GM12878 (cell line): ENCODE measurements at regions not wholly inside any gene's neighbourhood (a gene's known extent, or its start where the extent isn't known, plus 50 kb on each side); places are given as distances from the start of the nearest gene placed in this dataset.

Experiments used
- ATAC-seq: fragments of 200-7000 bp; cut with Tn5 transposase; 3 replicates; pipeline ENCODE4 v1.9.1; 2020; ENCODE audit warnings: mild to moderate bottlenecking, moderate library complexity
- BruUV-seq: library from RNA; stranded (reverse); fragments of 400-500 nt; replicated peaks from 2 replicates; lab custom pipeline; 2021; lab: Mats Ljungman, UMichigan
- CTCF ChIA-PET: fragments of 300-600 bp; sonication (Branson Sonifier 250); formaldehyde crosslinking; extraction: SDS; loops from one replicate; lab custom pipeline; 2021; ENCODE audit warnings: inconsistent platforms; lab: Yijun Ruan, JAX
- POLR2A ChIA-PET: fragments of 350-600 bp; formaldehyde crosslinking; extraction: SDS; loops from one replicate; lab custom pipeline; 2021; ENCODE audit warnings: inconsistent platforms; lab: Charles Lee
- RAD21 ChIA-PET: fragments of 300-600 bp; sonication (Branson Sonifier 250); formaldehyde crosslinking; loops from one replicate; lab custom pipeline; 2023; ENCODE audit warnings: antibody characterized with exemption; ENCODE audit not compliant: unreplicated experiment; lab: Charles Lee
- SMC1A ChIA-PET: fragments of 300-600 bp; sonication (Branson Sonifier 250); formaldehyde crosslinking; loops from one replicate; lab custom pipeline; 2023; ENCODE audit not compliant: unreplicated experiment, uncharacterized antibody; lab: Charles Lee
- DNase-seq: peaks from one replicate; pipeline ENCODE4 v3.0.0-alpha.2; 2011; ENCODE audit warnings: low read depth, low spot score
- FAIRE-seq: peaks from 3 replicates; lab custom pipeline; 2011; peaks lifted over from hg19 to GRCh38; lab: Jason Lieb, UNC
- H2AFZ ChIP-seq: 2 replicates; pipeline ENCODE4 v1.6.0; 2011; ENCODE audit warnings: low read depth, low read length, control low read depth; ENCODE audit not compliant: control insufficient read depth
- H3K27ac ChIP-seq: 2 replicates; pipeline ENCODE4 v1.5.1; 2011; ENCODE audit warnings: control low read depth; ENCODE audit not compliant: control insufficient read depth, insufficient read depth
- H3K27me3 ChIP-seq, 2 experiments: replicated peaks in 1 of 2; 2 replicates each; pipeline versions ENCODE4 v1.6.0 to v1.6.1; 2011; ENCODE audit warnings: low read length in 1 of 2; ENCODE audit not compliant: control insufficient read depth in 2 of 2, insufficient read depth in 2 of 2
- H3K36me3 ChIP-seq, 2 experiments: 2 replicates each; pipeline ENCODE4 v1.5.1; 2011; ENCODE audit warnings: low read length in 1 of 2; ENCODE audit not compliant: control insufficient read depth in 2 of 2, insufficient read depth in 2 of 2
- H3K4me1 ChIP-seq: 2 replicates; pipeline ENCODE4 v1.6.1; 2011; ENCODE audit warnings: mild to moderate bottlenecking, low read length, moderate library complexity, mixed read lengths; ENCODE audit not compliant: control insufficient read depth, insufficient read depth
- H3K4me2 ChIP-seq: 2 replicates; pipeline ENCODE4 v1.6.0; 2011; ENCODE audit warnings: control low read depth; ENCODE audit not compliant: control insufficient read depth, insufficient read depth
- H3K4me3 ChIP-seq: fragments of 200-600 bp; sonication (generic); 2 replicates; pipeline ENCODE4 v1.5.1; 2016
- H3K79me2 ChIP-seq: 2 replicates; pipeline ENCODE4 v1.6.0; 2011; ENCODE audit warnings: low read length; ENCODE audit not compliant: control insufficient read depth, insufficient read depth
- H3K9ac ChIP-seq: 2 replicates; pipeline ENCODE4 v1.8.0; 2011; ENCODE audit warnings: low read length, control low read depth, mixed read lengths; ENCODE audit not compliant: control insufficient read depth, insufficient read depth
- H3K9me3 ChIP-seq: replicated peaks from 3 replicates; pipeline ENCODE4 v1.5.1; 2011; ENCODE audit warnings: mild to moderate bottlenecking, low read length; ENCODE audit not compliant: control insufficient read depth, insufficient read depth
- H4K20me1 ChIP-seq: 2 replicates; pipeline ENCODE4 v1.6.0; 2011; ENCODE audit not compliant: control insufficient read depth, insufficient read depth
- ATF7 ChIP-seq: fragments of 450-650 bp; IDR thresholded peaks from 2 replicates; pipeline ENCODE4 v1.6.1; 2016; ENCODE audit warnings: low read depth, mild to moderate bottlenecking
- ETV6 ChIP-seq, 2 experiments: fragments of 450-650 bp in 1 of 2; IDR thresholded peaks in 1 of 2; conservative IDR thresholded peaks in 1 of 2; 2 replicates each; pipeline ENCODE4 v1.6.1; 2014; ENCODE audit warnings: antibody characterized with exemption in 1 of 2, borderline replicate concordance in 1 of 2, low read depth in 1 of 2, mild to moderate bottlenecking in 1 of 2, moderate library complexity in 1 of 2
- HDAC2 ChIP-seq: fragments of 200-600 bp; sonication (generic); IDR thresholded peaks from 2 replicates; pipeline ENCODE4 v1.6.1; 2017
- IKZF2 ChIP-seq, 2 experiments: fragments of 450-650 bp; IDR thresholded peaks; 2 replicates each; pipeline ENCODE4 v1.6.1; 2017; ENCODE audit warnings: mild to moderate bottlenecking in 2 of 2, moderate library complexity in 2 of 2
- LARP7 ChIP-seq: fragments of 450-650 bp; IDR thresholded peaks from 2 replicates; pipeline ENCODE4 v1.6.1; 2017; ENCODE audit warnings: mild to moderate bottlenecking
- MYB ChIP-seq: fragments of 150-350 bp; IDR thresholded peaks from 2 replicates; pipeline ENCODE4 v1.6.1; 2014; ENCODE audit warnings: mild to moderate bottlenecking, low read depth, low read length, borderline replicate concordance
- MYC ChIP-seq: IDR thresholded peaks from 2 replicates; pipeline ENCODE4 v1.6.1; 2011; ENCODE audit warnings: mild to moderate bottlenecking, low read length, moderate library complexity, inconsistent platforms; ENCODE audit not compliant: insufficient read depth, insufficient replicate concordance, insufficient read length, severe bottlenecking
- NFIC ChIP-seq: IDR thresholded peaks from 2 replicates; pipeline ENCODE4 v1.6.1; 2012; ENCODE audit warnings: low read depth, mild to moderate bottlenecking, inconsistent platforms, low read length, moderate library complexity
- NR2C2 ChIP-seq: IDR thresholded peaks from 2 replicates; pipeline ENCODE4 v1.6.1; 2011; ENCODE audit warnings: borderline replicate concordance, low read depth; ENCODE audit not compliant: control insufficient read depth, insufficient read length
- SMAD1 ChIP-seq: fragments of 450-650 bp; IDR thresholded peaks from 2 replicates; pipeline ENCODE4 v1.6.1; 2018; ENCODE audit warnings: mild to moderate bottlenecking, low read depth; ENCODE audit not compliant: partially characterized antibody
- SRF ChIP-seq, 2 experiments: IDR thresholded peaks; 2 replicates each; pipeline ENCODE4 v1.6.1; 2011; ENCODE audit warnings: low read depth in 2 of 2, low read length in 2 of 2, mild to moderate bottlenecking in 1 of 2, moderate library complexity in 1 of 2
- STAT3 ChIP-seq: IDR thresholded peaks from 2 replicates; pipeline ENCODE4 v1.6.1; 2011; ENCODE audit warnings: low read depth, low read length, improper control_type of control experiment
- YY1 ChIP-seq: IDR thresholded peaks from 2 replicates; pipeline ENCODE4 v1.6.1; 2011; ENCODE audit warnings: low read depth, mild to moderate bottlenecking, low read length
- ZBTB4 ChIP-seq: fragments of 450-650 bp; formaldehyde crosslinking; IDR thresholded peaks from 2 replicates; pipeline ENCODE4 v1.4.0; 2022; ENCODE audit warnings: mild to moderate bottlenecking, moderate library complexity
- ZNF24 ChIP-seq: fragments of 450-650 bp; IDR thresholded peaks from 2 replicates; pipeline ENCODE4 v1.6.1; 2017; ENCODE audit warnings: antibody characterized with exemption, mild to moderate bottlenecking
- WGBS: methylation state at CpG from one replicate; pipeline ENCODE4 v1.1.6; 2016; ENCODE audit warnings: low lambda C conversion rate; ENCODE audit not compliant: insufficient replicate concordance, insufficient coverage; ENCODE audit errors: missing lambda C conversion rate; 5-methylcytosine and 5-hydroxymethylcytosine counted together
- in situ Hi-C: fragments of 300-500 bp; cut with MboI; formaldehyde crosslinking; loops from 9 replicates; pipeline ENCODE4 v1.14.3; 2018; ENCODE audit warnings: mixed read lengths
- intact Hi-C: fragments of 100-400 bp; cut with micrococcal nuclease; formaldehyde crosslinking; loops from one replicate; pipeline ENCODE4 v1.14.2; 2022; ENCODE audit not compliant: unreplicated experiment
- TF ChIP-seq, protein P1 (sequence below): fragments of 450-650 bp; formaldehyde crosslinking; IDR thresholded peaks from 2 replicates; pipeline ENCODE4 v1.5.0; 2022; ENCODE audit warnings: mild to moderate bottlenecking, missing genetic modification characterization
- TF ChIP-seq, protein P2 (sequence below): fragments of 450-650 bp; IDR thresholded peaks from 2 replicates; pipeline ENCODE4 v1.6.1; 2016; ENCODE audit warnings: mild to moderate bottlenecking

- no TSS peak for BruUV-seq
- 0% methylated on average over 2 of the region's 2 CpGs for WGBS
Measured at GRCh38 chr10:61301575-61301974, 151.6 kb downstream of the TMEM26 start.

More at GRCh38 chr10:61301575-61301974, 151.6 kb downstream of the TMEM26 start:
- SMC1A ChIA-PET: no interaction called here
- Histone ChIP-seq H3K4me2 (no peak overlapping the region), H3K4me1 (no peaks in the 10 kb centered on the region), H3K4me3 (no peak overlapping the region)
- intact Hi-C loops: no loop called here
- RAD21 ChIA-PET: no interaction called here
- TF ChIP-seq SRF (IDR thresholded peaks at IDR 0.05; ENCODE audit: low read depth in 2 of 2, low read length in 2 of 2) (no peak), LARP7 (no peak), SMAD1 (no peak), HDAC2 (no peak), ATF7 (no peak), NFIC (no peak), ZNF24 (no peak), ZBTB4 (CRISPR knock-in tag) (no peak), ETV6 (conservative IDR thresholded peaks at IDR 0.05 in 1 of 2, IDR thresholded peaks at IDR 0.05 in 1 of 2; ENCODE audit: borderline replicate concordance in 1 of 2, low read depth in 1 of 2) (no peak), NR2C2 (no peak), YY1 (no peak), MYB (no peak), MYC (no peak), IKZF2 (IDR thresholded peaks at IDR 0.05) (no peak), STAT3 (no peak)
- TF ChIP-seq, protein P1, sequence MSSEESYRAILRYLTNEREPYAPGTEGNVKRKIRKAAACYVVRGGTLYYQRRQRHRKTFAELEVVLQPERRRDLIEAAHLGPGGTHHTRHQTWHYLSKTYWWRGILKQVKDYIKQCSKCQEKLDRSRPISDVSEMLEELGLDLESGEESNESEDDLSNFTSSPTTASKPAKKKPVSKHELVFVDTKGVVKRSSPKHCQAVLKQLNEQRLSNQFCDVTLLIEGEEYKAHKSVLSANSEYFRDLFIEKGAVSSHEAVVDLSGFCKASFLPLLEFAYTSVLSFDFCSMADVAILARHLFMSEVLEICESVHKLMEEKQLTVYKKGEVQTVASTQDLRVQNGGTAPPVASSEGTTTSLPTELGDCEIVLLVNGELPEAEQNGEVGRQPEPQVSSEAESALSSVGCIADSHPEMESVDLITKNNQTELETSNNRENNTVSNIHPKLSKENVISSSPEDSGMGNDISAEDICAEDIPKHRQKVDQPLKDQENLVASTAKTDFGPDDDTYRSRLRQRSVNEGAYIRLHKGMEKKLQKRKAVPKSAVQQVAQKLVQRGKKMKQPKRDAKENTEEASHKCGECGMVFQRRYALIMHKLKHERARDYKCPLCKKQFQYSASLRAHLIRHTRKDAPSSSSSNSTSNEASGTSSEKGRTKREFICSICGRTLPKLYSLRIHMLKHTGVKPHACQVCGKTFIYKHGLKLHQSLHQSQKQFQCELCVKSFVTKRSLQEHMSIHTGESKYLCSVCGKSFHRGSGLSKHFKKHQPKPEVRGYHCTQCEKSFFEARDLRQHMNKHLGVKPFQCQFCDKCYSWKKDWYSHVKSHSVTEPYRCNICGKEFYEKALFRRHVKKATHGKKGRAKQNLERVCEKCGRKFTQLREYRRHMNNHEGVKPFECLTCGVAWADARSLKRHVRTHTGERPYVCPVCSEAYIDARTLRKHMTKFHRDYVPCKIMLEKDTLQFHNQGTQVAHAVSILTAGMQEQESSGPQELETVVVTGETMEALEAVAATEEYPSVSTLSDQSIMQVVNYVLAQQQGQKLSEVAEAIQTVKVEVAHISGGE (CRISPR knock-in tag): no peak
- TF ChIP-seq, protein P2, sequence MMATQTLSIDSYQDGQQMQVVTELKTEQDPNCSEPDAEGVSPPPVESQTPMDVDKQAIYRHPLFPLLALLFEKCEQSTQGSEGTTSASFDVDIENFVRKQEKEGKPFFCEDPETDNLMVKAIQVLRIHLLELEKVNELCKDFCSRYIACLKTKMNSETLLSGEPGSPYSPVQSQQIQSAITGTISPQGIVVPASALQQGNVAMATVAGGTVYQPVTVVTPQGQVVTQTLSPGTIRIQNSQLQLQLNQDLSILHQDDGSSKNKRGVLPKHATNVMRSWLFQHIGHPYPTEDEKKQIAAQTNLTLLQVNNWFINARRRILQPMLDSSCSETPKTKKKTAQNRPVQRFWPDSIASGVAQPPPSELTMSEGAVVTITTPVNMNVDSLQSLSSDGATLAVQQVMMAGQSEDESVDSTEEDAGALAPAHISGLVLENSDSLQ: no peak
- TF ChIP-seq, all 136 proteins: peak for 0
- in situ Hi-C loops: no loop called here
- no peaks in the 10 kb centered on the region for H3K27me3 ChIP-seq
- DNase-seq (no peak), ATAC-seq (no peak), FAIRE-seq (no peak)
- POLR2A ChIA-PET: no interaction called here
- no peaks in the 10 kb centered on the region for H3K36me3 ChIP-seq
- no peak overlapping the region for H3K9ac ChIP-seq
- CTCF ChIA-PET: no interaction called here
- H3K79me2 ChIP-seq: no peaks in the 10 kb centered on the region
- H4K20me1 ChIP-seq: no peaks in the 10 kb centered on the region
- H3K9me3 ChIP-seq: no peaks in the 10 kb centered on the region; the same call in 2 of the 3 replicates
- H2AFZ ChIP-seq: no peak overlapping the region
- H3K27ac ChIP-seq: no peak overlapping the region
